HCEC 1CT (cell line): ENCODE measurements at regions not wholly inside any gene's neighbourhood (a gene's known extent, or its start where the extent isn't known, plus 50 kb on each side); places are given as distances from the start of the nearest gene placed in this dataset.
A peak's percentile ranks its signal among the peaks of the same experiment; 100 is the strongest.
"Not testable (repeated sequence)": the region's sequence is repeated elsewhere in the genome, so short reads cannot be mapped to it uniquely, and the experiment has no call there.

ENCODE experiments used
- DNase-seq: peaks from one replicate; pipeline ENCODE4 v3.0.0-alpha.2; 2017

DNA sequence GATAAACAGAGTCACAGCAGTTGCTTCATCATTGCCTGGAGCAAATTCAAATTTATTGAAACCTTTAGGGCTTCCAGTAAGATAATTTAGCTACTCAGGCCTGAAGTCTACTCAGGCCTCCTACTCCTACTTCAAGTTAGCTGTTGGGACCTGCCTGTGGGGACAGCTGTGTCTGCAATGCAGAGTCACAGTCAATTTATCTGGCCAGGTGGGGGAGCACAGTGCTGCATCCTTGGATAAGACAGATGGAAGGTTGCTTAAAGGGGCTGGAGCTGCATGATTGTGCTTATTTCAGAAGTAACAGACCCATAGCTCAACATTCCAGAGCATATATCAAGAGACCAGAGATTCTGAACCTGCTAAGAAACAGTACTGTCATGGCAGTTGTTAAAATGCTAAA is 932.1 kb downstream of the QKI start:
- no peak for DNase-seq

DNA sequence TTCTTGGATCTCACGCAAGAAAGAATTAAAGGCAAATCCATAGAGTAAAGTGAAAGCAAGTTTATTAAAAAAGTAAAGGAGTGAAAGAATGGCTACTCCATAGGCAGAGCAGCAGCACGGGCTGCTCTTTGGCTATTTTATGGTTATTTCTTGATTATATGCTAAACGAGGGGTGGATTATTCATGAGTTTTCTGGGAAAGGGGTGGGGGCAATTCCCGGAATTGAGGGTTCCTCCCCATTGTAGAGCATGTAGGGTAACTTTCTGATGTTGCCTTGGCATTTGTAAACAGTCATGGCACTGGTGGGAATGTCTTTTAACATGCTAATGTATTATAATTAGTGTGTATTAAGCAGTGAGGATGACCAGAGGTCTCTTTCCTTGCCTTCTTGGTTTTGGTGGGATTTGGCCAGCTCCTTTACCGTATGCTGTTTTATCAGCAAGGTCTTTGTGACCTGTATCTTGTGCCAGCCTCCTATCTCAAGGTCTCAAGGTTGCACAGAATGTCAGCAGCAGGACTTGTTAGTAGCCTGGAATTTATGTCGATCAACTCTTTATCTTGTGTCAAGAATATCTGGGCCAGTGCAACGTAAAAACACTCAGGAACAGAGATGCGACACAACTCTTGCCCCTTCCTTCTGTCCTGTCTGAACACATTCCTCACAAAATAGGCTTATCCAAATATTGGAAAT is 931.4 kb downstream of the QKI start:
- DNase-seq: no peak

DNA sequence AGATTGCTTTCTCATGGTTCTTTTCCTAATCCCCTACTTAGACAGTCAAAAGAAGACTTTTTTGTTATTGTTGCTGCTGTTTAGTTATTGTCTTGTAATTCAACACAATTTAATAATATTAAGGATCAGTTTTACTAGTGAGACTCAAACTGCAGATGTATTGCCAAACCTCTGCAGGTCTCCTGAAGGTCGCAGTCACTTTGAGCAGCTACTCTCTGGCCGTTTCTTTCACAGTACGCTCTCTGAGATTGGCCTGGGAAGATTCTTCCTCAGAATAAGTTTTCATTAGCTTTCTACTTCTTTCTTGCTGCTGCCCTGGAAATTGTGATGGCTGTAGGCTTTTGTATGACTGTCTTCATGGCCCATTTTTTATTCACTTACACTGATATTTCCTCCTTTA is 930.8 kb downstream of the QKI start:
- DNase-seq: no peak

DNA sequence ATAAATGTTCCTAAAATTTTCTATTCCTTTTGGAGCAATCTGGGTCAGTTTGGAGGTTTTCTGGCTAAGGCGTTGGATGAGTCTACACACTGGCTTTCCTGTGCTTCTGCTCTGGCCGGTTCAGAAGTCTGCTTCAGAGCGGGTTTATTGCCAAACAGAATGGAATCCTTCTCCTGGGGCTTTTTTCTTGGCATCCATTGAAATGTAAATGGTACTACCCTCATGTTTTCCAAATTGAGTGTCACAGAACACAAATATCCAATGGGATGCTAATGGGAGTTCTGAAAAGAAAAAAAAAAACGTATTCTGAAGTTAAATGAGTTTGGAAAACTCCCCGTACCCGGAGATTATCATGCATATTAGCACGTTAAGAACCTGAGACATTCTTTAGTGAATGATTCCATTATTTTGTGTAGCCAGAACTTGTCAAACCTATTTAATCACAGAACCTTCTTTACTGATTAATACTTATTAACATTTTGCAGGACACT is 930.3 kb downstream of the QKI start:
- DNase-seq: no peak

DNA sequence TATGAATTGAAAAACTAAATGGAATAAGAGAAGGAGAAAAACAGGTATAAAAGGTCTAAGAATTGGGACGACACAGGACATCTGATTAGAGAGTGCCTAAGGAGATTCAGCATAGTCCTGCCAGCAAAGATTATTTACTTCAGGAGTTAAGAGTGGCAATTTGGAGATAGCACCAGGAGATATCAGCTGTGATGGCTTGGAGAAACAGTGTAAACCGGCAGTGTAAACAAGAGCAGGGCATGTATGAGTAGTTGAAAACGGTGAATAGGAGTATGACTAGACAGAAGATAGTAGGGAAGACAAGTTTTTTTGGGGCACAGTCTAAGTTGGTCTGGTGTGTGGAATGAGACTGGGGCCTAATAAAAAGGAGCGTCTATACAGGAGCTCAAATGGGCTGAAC is 924.9 kb downstream of the QKI start:
- DNase-seq: not testable (repeated sequence)

DNA sequence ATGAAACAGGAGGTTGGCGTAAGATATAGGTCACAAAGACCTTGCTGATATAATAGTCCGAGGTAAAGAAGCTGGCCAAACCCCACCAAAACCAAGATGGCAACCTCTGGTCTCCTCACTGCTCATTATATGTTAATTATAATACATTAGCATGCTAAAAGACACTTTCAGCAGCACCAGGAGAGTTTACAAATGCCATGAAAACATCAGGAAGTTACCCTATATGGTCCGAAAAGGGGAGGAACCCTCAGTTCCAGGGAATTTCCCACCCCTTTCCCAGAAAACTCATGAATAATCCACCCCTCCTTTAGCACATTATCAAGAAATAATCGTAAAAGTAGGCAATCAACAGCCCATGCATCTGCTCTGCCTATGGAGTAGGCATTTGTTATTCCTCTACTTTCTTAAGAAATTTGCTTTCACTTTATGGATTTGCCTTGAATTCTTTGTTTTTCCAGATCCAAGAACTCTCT is 923.4 kb downstream of the QKI start:
- no peak for DNase-seq

DNA sequence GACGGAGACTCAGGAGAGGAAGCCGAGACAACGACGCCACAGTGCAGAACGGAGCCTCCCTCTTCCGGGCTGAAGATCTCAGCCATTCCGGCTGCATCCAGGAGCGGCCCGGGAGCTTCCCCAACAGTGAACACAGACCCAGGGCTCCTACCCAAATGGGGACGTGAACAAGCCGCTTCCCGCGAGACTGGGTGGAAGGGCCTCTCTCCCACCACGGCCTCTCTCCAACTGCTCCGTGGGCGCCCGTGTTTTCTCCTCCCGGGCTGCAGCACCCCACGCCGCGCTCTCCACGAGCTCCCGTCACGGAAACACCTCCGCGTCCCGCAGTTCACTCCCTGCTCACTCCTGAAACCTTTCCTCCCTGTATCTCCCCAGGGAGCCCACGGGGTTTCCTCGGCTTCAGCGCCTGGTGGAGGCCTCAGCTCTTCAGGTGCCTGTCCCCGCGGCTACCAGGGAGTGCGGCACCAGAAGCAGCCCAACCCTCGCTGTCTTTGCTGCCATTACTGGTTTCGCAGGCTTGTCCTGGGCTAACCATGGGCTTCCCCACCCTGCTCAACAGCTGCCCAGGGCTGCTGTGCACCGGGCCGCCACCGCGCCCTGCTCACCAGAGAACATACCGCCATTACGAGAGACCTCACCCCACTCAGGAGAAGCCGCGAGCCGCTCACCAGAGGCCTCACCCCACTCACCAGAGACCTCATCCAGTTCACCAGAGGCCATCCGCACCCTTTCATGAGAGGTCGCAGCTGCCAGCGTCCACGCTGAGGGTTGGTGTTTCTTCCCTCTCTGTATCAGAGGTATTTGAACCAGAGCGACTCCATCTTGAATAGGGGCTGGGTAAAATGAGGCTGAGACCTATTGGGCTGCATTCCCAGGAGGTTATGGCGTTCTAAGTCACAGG is 922.8 kb downstream of the QKI start:
- DNase-seq: no peak

DNA sequence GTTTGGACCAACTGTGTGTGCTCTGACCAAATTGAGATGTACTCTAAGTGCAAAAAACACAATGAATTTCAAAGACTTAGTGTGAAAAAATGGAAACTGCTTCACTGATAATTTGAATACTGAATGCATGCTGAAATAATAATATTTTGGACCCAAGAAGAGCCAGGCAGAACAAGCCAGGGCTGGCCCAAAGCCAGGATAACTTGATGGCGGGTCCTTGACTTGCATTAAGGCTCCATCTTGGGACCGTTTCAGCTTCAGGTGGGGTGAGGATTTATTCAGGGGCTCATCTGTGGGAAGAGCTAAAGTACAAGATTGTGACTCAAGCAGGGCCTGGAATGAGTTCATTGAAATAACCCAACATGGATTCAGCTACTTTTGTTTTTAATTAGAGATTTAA is 921.9 kb downstream of the QKI start:
- no peak for DNase-seq

DNA sequence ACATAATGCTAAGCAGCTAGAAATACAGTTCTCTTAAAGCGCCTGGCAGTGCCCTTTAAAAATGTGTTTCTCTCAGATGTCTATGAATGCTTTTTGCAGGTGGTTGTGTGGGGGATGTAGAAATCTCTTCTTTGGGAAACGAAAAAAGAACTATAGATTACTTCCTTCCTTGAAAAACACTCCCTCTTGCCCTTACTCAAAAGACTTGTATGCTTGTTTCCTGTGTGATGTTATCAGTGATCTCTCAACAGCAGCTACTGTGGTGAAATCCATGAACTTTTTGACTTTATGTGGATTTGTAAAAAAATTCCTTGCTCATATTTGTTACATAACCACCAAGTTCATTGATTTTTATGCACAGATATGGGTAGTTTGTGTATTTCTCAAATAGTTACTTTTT is 916.5 kb downstream of the QKI start:
- no peak for DNase-seq

DNA sequence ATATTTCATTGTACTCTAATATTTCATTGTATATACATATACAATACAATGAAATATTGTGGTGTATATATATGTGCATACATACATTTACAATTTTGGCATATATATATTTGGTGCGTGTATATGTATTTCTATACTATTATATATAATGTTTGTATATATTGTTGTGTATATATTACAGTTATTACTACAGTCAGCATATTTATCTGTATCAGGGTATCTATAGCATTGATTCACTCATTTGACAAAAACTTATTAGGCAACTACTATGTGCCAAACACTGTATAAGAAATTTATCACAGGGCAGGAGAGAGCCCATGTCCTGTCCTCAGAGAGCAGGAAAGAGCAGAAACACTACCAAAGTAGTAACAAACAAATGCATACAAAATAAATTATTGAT is 910.6 kb downstream of the QKI start:
- no peak for DNase-seq

DNA sequence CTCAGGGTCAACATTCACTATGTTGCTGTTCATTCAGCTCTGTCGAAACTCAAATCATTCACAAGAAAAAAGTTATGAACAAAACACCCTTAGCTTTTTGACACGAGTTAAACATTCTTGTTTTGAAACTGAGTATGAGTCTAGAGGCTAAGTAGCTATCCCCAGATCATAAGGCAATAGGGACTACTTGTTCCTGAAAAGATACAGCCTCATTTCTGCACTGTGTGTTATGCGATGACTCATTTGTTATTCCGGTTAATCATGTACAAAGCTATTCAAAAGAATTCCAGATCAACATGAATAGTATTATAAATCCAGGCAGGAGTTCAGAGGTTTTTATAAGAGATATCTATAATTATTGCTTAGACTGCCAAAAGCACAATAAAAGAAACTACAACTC is 908.0 kb downstream of the QKI start:
- peak; percentile 63 for DNase-seq

DNA sequence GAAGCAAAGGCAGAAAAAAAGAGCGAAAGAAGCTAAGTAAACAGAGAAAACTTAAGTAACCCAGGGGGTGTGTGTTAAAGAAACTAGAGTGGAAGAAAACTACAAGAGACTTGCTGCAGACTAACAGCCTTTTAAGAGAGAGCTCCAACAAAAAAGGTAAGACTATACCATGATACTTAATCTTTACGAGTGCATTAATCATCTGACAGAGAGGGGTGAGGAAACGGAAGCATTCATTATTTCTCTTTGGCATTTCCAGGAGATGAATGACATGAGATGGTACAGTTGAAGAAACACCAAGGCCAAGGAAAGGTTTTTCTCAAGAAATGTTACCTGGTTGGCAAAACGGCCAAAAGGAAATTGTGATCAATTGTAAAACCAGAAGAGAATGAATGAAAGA is 906.8 kb downstream of the QKI start:
- DNase-seq: no peak

DNA sequence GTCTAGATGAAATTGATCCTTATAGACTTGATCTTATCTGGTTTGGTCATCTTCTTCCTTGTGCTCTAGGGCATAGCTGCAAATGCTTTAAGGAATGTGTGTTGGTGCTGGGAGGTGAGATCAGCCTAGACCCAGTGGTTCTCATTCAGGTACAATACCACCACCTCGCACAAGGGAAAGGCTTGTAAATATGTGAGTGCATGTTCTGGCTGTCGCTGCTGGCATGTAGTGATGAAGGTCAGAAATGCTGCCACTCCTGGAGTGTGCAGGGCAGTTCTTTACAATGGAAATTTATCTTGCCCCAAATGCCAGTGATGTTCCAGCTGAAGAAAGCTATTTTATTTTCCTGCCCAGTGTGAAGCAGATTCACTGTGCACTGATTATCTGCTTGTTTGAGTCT is 900.9 kb downstream of the QKI start:
- no peak for DNase-seq

DNA sequence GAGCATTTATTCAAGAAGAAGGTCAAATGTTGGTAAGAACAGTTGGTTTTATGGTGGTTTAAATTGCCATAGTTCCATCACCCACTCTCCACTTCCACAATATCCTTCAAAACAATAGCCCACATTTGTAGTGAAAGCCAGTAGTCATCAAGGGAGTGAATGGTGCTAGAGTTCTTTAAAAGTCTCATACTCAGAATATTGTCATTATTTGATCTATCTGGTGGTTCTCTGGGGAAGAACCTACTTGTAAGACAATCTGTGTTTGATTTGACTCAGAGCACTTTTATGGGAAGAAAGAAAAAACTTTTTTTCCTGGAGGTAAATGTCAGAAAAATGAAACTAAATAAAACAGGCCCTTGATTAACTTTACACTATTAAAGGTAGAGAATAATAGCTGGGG is 893.8 kb downstream of the QKI start:
- no peak for DNase-seq

DNA sequence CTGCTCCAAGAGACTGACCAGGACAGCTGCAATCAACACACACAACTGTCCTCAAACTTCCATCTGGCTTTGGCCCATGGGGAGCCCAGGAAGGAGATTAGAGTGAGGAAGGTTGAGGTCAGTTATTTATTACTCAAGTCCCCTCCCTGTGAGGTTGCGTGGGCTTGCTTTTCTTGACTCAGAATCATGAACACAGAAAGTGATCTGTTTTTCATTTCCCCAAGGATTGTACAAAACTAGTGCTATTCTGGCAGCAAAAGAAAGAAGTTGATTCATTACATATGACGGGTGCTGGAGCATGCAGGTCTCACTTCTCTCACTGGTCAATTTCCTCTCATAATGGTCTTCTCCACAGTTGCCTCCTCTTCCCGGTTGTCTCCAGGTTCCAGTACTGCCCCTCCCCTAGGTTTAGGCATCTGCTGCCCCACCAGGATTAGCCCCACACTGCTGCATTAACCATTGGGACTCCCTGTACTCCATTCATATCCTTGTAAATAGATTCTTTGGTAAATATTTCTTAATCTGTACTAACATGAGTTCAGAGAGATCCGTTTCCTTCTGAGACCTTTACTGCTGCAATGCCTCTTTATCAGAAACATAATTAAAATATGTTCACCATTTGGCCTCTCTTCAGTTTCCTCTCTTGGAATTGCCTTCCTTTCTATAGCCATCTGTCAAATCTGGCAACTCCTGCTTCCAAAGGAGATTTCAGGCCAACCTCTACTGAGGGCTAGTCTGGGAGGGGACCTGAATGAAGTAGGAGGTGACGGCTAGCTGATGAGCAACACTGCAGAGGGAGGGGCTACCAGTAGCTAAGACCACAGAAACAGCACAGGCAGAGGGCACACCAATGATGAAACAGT is 888.8 kb downstream of the QKI start:
- no peak for DNase-seq

DNA sequence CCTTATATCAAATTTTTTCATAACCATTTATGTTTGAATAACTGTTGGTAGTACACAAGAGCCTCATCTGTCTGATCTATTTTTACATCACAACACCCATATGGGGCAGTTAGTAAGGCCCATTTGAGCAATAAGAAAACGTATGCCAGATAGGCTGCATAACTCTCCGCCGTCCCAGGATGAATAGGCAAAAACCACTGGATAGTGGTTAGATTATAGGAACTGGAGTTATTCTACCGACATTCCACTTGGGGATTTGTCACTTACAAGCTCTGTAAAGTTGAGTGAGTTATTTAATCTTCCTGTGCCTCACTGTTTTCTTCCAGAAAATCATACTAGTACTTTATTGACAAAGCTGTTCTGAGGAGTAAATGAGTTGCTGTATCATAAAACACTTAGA is 881.9 kb downstream of the QKI start:
- no peak for DNase-seq

DNA sequence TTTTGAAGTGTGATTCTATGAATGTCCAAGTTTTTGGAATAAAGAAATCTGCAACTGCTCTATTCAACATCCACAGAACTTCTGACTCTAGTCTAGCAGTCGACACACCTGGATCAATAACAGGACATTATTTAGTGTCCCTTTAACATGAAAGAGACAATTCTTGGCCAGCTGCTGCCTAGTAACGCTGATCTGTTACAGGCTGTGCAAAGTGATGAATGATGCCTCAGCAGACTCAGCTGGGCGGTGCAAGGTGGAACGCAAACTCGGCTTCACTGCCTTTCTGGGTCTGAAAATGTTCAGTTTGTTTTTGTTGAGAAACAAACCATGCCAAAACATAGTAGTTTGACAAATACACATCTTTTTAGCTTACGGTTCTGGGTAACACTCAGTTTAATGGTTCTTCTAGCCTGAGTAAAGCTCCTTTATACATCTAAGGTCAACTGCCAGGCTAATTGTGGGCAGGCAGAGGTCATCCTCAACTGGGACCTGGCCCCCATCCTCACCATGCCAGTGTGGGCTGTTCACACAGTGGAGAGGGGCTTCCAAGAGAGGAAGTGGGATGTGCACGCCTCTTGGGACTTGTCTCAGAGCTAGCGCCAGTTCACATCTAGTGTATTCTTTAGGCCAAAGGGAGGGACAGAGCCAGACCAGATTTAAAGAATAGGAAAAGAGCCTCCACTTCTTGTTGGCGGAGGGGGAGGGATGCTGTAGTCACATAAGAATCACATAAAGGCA is 879.7 kb downstream of the QKI start:
- DNase-seq: no peak

DNA sequence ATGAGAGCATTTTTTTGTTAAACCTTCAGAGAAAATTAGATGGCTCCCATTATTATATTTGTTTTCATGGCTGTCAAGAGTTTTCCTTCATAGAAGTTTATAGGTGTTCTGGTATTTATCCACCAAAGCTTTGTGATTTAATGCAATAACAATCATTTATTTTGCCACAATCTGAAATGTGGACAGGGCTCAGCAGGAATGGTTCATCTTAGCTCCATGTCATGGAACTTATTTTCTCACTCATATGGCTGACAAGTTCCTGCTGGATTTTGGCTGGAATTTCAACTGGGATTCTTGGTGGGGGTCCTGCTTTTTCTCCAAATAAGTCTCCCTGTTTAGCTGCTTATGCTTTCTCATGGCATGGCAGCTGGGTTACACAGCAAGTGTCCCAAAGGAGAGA is 876.7 kb downstream of the QKI start:
- no peak for DNase-seq

DNA sequence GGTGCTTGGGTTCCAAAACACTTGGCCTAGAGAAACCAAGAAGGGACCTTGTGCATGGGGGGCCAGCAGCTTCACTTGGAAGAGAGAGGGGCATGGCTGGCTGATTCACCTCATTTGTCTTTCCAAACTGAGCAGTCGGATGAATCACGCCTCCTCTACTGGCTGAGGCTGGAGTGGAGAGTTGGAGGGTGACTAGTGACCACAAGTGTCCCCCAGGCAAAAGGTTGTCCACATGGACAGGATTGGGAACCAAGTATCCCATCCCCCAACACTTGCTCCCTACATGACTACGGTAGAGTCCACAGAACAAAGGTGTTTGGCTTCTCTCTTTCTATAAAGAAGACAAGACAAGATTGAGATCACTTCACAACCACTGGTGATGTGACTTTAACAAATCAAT is 875.6 kb downstream of the QKI start:
- no peak for DNase-seq

DNA sequence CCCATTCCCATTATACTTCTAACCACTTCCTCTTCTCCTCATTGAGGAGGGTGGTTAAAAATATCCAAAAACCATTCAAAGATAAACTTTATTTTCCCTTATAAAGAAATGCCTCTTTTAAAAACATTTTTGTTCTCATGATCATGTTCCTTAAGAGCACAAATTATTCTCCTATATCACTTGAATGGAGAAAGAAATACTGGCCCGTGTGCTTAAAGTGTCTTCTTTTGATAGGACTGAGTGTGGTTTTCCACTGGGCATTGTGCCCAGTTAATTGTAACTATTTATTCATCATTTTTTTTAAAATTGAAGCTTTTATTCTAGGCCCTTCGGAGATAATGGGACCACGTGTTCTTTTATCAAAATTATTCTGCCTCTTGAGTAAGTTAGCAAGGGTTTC is 871.5 kb downstream of the QKI start:
- DNase-seq: no peak

DNA sequence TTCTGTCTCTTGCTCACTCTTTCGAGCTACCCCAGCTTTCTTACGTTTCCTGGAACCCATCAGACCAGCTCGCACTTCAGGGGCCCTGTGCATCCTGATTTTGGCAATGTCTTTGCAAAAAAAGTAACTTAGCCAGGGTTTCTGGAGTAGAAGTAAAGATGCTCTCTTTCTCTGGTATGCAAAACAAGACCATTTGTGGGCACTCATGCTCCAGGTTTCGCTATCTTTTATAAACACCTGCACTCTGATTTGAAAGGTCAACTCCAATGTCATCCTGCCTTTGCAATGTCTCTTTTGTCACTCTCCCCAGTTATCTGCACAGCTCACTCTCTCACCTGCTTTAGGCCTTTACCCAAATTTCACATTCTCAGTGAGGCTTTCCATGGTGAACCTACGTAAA is 869.1 kb downstream of the QKI start:
- no peak for DNase-seq

DNA sequence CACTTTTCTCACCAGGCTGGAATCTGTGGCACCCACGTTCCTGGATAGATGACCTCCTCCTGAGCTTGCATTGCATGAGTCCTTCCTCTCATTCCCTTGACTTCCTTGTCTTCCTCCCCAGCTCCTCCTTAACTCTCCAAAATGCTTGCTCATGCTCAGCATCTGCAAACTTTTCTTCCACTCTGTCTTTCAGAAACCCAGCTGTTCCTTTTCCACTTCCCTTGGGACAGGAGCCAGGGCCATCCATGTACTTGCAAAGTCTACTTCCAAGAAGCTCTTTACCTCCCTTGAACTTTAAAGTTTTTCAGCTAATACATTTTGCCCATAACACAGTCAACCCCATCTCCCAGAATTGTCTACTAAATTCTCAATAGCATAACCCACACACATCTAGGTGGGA is 861.7 kb downstream of the QKI start:
- no peak for DNase-seq

DNA sequence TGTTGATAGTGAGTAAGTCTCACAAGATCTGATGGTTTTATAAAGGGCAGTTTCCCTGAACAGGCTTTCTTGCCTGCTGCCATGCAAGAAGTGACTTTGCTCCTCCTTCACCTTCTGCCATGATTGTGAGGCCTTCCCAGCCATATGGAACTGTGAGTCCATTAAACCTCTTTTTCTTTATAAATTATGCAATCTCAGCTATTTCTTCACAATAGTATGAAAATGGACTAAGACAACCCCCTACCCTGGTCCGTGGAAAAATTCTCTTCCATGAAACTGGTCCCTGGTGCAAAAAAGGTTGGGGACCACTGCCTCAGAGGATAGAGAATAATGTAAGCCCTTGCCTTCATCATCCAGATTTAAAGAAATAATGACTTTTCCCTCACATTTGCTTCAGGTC is 861.3 kb downstream of the QKI start:
- no peak for DNase-seq
